Activated T-helper 1 cell treated with anti-CD3 and anti-CD28 coated beads, Interleukin-12 subunit alpha, Interleukin-12 subunit beta, Interleukin-2, Interleukin-4 antibody, amounts not matched to agents 30 ng/mL and 10 ng/mL and 1 ng/mL, durations not matched to agents 14 hours and 24 hours and 36 hours (primary cell): ENCODE measurements at regions not wholly inside any gene's neighbourhood (a gene's known extent, or its start where the extent isn't known, plus 50 kb on each side); places are given as distances from the start of the nearest gene placed in this dataset.

Experiments used
- DNase-seq: peaks from one replicate; pipeline ENCODE4 v3.0.0; 2021; ENCODE audit warnings: low spot score
- H3K27ac Mint-ChIP-seq: one replicate; pipeline ENCODE4 v1.8.0; 2021; ENCODE audit warnings: mild to moderate bottlenecking, mixed read lengths
- H3K27me3 Mint-ChIP-seq: one replicate; pipeline ENCODE4 v1.8.0; 2022; ENCODE audit warnings: mild to moderate bottlenecking, moderate library complexity, mixed read lengths; ENCODE audit not compliant: insufficient read depth
- H3K36me3 Mint-ChIP-seq: one replicate; pipeline ENCODE4 v1.8.0; 2021; ENCODE audit warnings: low read depth, mixed read lengths
- H3K4me1 Mint-ChIP-seq: one replicate; pipeline ENCODE4 v1.8.0; 2021; ENCODE audit warnings: low read depth, mixed read lengths
- H3K4me3 Mint-ChIP-seq: one replicate; pipeline ENCODE4 v1.8.0; 2021; ENCODE audit warnings: mild to moderate bottlenecking, moderate library complexity, mixed read lengths
- H3K9me3 Mint-ChIP-seq: one replicate; pipeline ENCODE4 v1.8.0; 2021; ENCODE audit warnings: mixed read lengths
- intact Hi-C: fragments of 100-400 bp; cut with micrococcal nuclease; formaldehyde crosslinking; loops from one replicate; pipeline ENCODE4 v1.15.1; 2024

GRCh38 chr18:78804206-78805030, 175.2 kb upstream of the SALL3 start:
- Mint-ChIP-seq H3K36me3 (no peaks in the 10 kb centered on the region), H3K4me3 (no peak overlapping the region), H3K27me3 (no peaks in the 10 kb centered on the region), H3K27ac (no peak overlapping the region), H3K4me1 (no peaks in the 10 kb centered on the region), H3K9me3 (no peaks in the 10 kb centered on the region)
- intact Hi-C loops = no loop called here
- no peak for DNase-seq

GRCh38 chr18:78805840-78806239, 173.8 kb upstream of the SALL3 start:
- H3K36me3 Mint-ChIP-seq = no peaks in the 10 kb centered on the region
- H3K4me3 Mint-ChIP-seq = no peak overlapping the region
- H3K27me3 Mint-ChIP-seq = no peaks in the 10 kb centered on the region
- DNase-seq = no peak
- intact Hi-C loops = no loop called here
- peaks cover 6% of the 10 kb centered on the region for H3K9me3 Mint-ChIP-seq
- no peak overlapping the region for H3K27ac Mint-ChIP-seq
- no peaks in the 10 kb centered on the region for H3K4me1 Mint-ChIP-seq

GRCh38 chr18:78807668-78808067, 171.9 kb upstream of the SALL3 start:
- Mint-ChIP-seq H3K36me3 (no peaks in the 10 kb centered on the region), H3K4me1 (no peaks in the 10 kb centered on the region), H3K4me3 (no peak overlapping the region), H3K9me3 (peaks cover 6% of the 10 kb centered on the region), H3K27ac (no peak overlapping the region), H3K27me3 (no peaks in the 10 kb centered on the region)
- no peak for DNase-seq
- intact Hi-C loops = no loop called here

- no peaks in the 10 kb centered on the region for H3K27me3 Mint-ChIP-seq
- no peak overlapping the region for H3K27ac Mint-ChIP-seq
- no peaks in the 10 kb centered on the region for H3K36me3 Mint-ChIP-seq
- DNase-seq = no peak
- intact Hi-C loops = no loop called here
- no peak overlapping the region for H3K4me3 Mint-ChIP-seq
- H3K4me1 Mint-ChIP-seq = no peaks in the 10 kb centered on the region
- H3K9me3 Mint-ChIP-seq = peaks cover 6% of the 10 kb centered on the region
These were observed 169.8 kb upstream of the SALL3 start for GRCh38 chr18:78809845-78810244.

- Mint-ChIP-seq H3K27me3 (no peaks in the 10 kb centered on the region), H3K27ac (no peak overlapping the region), H3K4me1 (no peaks in the 10 kb centered on the region), H3K9me3 (peaks cover 6% of the 10 kb centered on the region), H3K4me3 (no peak overlapping the region), H3K36me3 (no peaks in the 10 kb centered on the region)
- intact Hi-C loops = no loop called here
- DNase-seq = no peak
These were observed 168.9 kb upstream of the SALL3 start for GRCh38 chr18:78810706-78811105.

GRCh38 chr18:78812067-78812466, 167.6 kb upstream of the SALL3 start:
- H3K27ac Mint-ChIP-seq = no peak overlapping the region
- H3K4me1 Mint-ChIP-seq = no peaks in the 10 kb centered on the region
- no peaks in the 10 kb centered on the region for H3K27me3 Mint-ChIP-seq
- intact Hi-C loops = no loop called here
- no peaks in the 10 kb centered on the region for H3K36me3 Mint-ChIP-seq
- DNase-seq = no peak
- H3K9me3 Mint-ChIP-seq = peaks cover 6% of the 10 kb centered on the region
- no peak overlapping the region for H3K4me3 Mint-ChIP-seq

- intact Hi-C loops = no loop called here
- DNase-seq = no peak
- peaks cover 6% of the 10 kb centered on the region for H3K9me3 Mint-ChIP-seq
- H3K27me3 Mint-ChIP-seq = no peaks in the 10 kb centered on the region
- H3K4me1 Mint-ChIP-seq = no peaks in the 10 kb centered on the region
- no peaks in the 10 kb centered on the region for H3K36me3 Mint-ChIP-seq
- H3K27ac Mint-ChIP-seq = no peak overlapping the region
- H3K4me3 Mint-ChIP-seq = no peak overlapping the region
These were observed 166.5 kb upstream of the SALL3 start for GRCh38 chr18:78813156-78813555.

GRCh38 chr18:78813936-78814710, 165.5 kb upstream of the SALL3 start:
- Mint-ChIP-seq H3K4me3 (no peak overlapping the region), H3K9me3 (peaks cover 6% of the 10 kb centered on the region), H3K4me1 (no peaks in the 10 kb centered on the region), H3K27ac (no peak overlapping the region), H3K36me3 (no peaks in the 10 kb centered on the region), H3K27me3 (no peaks in the 10 kb centered on the region)
- DNase-seq = no peak
- intact Hi-C loops = no loop called here

GRCh38 chr18:78814766-78815165, 164.9 kb upstream of the SALL3 start:
- no peaks in the 10 kb centered on the region for H3K4me1 Mint-ChIP-seq
- H3K9me3 Mint-ChIP-seq = peaks cover 5% of the 10 kb centered on the region
- H3K27me3 Mint-ChIP-seq = no peaks in the 10 kb centered on the region
- H3K27ac Mint-ChIP-seq = no peak overlapping the region
- no peak for DNase-seq
- no peaks in the 10 kb centered on the region for H3K36me3 Mint-ChIP-seq
- no peak overlapping the region for H3K4me3 Mint-ChIP-seq
- intact Hi-C loops = no loop called here

GRCh38 chr18:78816114-78816513, 163.5 kb upstream of the SALL3 start:
- H3K9me3 Mint-ChIP-seq = no peaks in the 10 kb centered on the region
- H3K36me3 Mint-ChIP-seq = no peaks in the 10 kb centered on the region
- H3K4me3 Mint-ChIP-seq = no peak overlapping the region
- intact Hi-C loops = no loop called here
- no peaks in the 10 kb centered on the region for H3K4me1 Mint-ChIP-seq
- no peak overlapping the region for H3K27ac Mint-ChIP-seq
- H3K27me3 Mint-ChIP-seq = no peaks in the 10 kb centered on the region
- DNase-seq = no peak

- H3K36me3 Mint-ChIP-seq = no peaks in the 10 kb centered on the region
- H3K4me3 Mint-ChIP-seq = no peak overlapping the region
- no peaks in the 10 kb centered on the region for H3K9me3 Mint-ChIP-seq
- H3K27me3 Mint-ChIP-seq = no peaks in the 10 kb centered on the region
- no peaks in the 10 kb centered on the region for H3K4me1 Mint-ChIP-seq
- DNase-seq = no peak
- no peak overlapping the region for H3K27ac Mint-ChIP-seq
- intact Hi-C loops = no loop called here
These were observed 162.7 kb upstream of the SALL3 start for GRCh38 chr18:78816916-78817315.

- no peak for DNase-seq
- Mint-ChIP-seq H3K27me3 (peaks cover 2% of the 10 kb centered on the region), H3K4me1 (no peaks in the 10 kb centered on the region), H3K27ac (no peak overlapping the region), H3K9me3 (no peaks in the 10 kb centered on the region), H3K4me3 (no peak overlapping the region), H3K36me3 (no peaks in the 10 kb centered on the region)
- intact Hi-C loops = no loop called here
These were observed 161.1 kb upstream of the SALL3 start for GRCh38 chr18:78818495-78818894.

GRCh38 chr18:78818961-78819360, 160.7 kb upstream of the SALL3 start:
- Mint-ChIP-seq H3K4me3 (no peak overlapping the region), H3K36me3 (no peaks in the 10 kb centered on the region), H3K27ac (no peak overlapping the region), H3K4me1 (no peaks in the 10 kb centered on the region), H3K27me3 (peaks cover 2% of the 10 kb centered on the region), H3K9me3 (no peaks in the 10 kb centered on the region)
- no peak for DNase-seq
- intact Hi-C loops = no loop called here
